ENCODE measurements at regions not wholly inside any gene's neighbourhood (a gene's known extent, or its start where the extent isn't known, plus 50 kb on each side); places are given as distances from the start of the nearest gene placed in this dataset.
"Not testable (repeated sequence)": the region's sequence is repeated elsewhere in the genome, so short reads cannot be mapped to it uniquely, and the experiment has no call there.

DNA sequence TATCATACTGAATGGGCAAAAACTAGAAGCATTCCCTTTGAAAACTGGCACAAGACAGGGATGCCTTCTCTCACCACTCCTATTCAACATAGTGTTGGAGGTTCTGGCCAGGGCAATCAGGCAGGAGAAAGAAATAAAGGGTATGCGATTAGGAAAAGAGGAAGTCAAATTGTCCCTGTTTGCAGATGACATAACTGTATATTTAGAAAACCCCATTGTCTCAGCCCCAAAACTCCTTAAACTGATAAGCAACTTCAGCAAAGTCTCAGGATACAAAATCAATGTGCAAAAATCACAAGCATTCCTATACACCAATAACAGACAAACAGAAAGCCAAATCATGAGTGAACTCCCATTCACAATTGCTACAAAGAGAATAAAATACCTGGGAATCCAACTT is 52.5 kb upstream of the CCDC71L start:
- DNase-seq: not testable (repeated sequence)

DNA sequence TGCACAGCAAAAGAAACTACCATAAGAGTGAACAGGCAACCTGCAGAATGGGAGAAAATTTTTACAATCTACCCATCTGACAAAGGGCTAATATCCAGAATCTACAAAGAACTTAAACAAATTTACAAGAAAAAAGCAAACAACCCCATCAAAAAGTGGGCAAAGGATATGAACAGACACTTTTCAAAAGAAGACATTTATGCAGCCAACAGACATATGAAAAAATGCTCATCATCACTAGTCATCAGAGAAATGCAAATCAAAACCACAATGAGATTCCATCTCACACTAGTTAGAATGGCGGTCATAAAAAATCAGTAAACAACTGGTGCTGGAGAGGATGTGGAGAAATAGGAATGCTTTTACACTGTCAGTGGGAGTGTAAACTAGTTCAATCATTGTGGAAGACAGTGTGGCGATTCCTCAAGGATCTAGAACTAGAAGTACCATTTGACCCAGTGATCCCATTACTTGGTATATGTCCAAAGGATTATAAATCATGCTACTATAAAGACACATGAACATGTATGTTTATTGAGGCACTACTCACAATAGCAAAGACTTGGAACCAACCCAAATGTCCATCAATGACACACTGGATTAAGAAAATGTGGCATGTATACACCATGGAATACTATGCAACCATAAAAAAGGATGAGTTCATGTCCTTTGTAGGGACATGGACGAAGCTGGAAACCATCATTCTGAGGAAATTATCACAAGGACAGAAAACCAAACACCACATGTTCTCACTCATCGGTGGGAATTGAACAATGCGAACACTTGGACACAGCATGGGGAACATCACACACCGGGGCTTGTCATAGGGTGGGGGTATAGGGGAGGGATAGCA is 53.9 kb upstream of the CCDC71L start:
- DNase-seq: not testable (repeated sequence)

DNA sequence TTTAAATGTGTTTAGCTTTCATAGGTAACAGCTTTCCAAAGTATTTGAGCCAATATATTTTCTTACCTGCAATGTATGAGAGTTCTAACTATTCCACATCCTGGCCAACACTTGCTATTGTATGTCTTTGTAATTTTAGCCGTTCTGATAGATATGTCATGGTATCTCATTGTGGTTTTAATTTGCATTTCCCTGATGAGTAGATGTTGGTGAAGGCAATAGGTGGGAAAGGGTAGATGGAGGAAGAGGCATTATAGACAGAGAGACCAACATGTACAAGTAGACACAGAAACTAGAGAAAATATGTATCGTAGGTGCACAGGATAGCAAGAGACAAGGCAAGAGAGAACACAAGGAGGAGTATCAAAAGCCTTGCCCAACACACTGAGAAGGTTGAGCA is 54.8 kb upstream of the CCDC71L start:
- DNase-seq: no peak

DNA sequence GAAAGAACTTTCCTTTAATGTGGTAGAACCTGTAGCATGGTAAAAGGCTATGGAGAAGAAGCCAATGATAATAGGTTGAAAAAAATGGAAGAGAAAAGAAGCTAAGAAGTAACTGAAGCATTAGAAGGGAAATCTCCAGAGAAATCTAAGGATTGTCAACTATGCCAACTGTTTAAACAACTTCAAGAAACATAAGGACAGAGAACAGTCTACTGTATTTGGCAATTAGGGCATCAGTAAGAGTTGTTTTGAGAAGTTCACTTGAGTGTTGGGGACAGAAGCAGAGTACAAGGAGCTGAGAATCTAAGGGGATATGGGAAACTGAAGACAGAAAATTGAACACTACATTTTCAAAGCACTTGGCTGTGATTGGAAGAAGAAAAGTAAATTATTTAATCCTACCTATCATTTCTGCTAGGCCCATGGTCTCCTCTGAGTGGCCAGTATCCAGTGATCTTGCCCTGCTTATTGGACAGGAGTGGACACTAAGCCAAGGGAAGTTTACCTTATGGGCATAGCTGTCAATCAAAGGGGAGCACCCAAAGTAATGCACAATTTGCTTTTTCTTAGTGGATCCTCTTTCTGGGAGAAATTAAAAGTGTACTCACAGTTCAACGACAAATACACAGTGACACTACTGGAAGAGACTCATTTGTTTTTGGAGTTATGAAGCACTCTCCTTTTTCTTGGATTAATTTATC is 56.4 kb upstream of the CCDC71L start:
- DNase-seq: no peak

DNA sequence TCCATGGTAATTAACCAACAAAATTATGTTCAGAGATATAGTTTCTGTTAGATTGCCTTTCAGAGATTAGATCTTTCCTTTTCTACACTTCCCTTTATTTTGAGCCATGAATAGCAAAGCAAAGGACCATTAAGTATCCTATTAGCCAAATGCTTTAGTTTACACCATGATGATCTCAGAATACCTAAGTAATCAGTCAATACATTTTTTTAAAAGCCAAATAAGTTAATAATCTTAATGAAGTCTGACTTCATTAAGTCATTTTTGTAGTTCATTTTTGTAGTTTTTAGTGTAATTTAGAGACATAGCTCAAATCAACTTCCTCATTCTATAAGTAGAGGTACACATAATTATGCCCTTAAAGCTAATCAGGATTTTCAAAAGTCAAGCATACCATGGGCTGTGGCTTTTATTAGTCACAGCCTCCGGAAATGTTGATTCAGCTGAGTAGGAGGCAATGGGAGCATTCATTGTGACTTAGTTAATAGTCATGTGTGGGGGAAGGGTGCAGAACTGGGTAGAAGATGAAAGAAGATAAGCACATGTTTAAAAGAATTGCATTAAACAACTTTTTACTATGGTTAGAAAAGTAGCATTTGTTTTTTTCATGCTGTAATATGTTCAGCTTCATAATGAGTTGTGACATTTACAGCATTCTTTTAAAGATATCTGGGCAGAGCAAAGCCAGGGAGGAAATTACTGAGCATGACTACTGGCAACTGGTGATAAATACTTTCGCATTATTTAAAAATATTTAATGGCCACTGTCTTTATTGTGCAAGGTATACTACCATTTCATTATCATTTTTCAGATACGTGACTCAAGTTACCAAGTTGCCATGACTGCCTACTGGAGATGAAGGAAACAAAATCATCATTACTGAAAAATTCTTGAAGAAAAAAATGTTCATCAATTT is 57.3 kb upstream of the CCDC71L start:
- DNase-seq: no peak

DNA sequence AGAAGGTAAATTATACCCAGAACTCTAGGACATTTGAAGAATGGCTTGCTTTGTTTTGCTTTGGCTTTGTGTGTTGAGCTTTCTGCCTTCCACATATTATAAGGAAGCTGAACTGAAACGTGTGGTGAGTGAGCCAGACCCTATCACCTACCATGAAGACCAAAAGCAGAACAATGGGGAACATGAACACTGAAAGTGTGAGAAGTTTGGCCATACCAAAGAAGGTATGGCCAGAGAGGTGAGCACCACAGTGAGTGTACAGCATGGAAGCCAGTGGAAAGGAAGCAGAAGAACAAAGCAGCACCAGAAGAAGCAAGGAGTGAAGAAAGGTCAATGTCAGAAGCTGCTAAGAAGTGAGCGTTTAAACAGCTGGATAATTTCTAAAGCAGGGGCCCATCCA is 59.7 kb upstream of the CCDC71L start:
- DNase-seq: no peak

DNA sequence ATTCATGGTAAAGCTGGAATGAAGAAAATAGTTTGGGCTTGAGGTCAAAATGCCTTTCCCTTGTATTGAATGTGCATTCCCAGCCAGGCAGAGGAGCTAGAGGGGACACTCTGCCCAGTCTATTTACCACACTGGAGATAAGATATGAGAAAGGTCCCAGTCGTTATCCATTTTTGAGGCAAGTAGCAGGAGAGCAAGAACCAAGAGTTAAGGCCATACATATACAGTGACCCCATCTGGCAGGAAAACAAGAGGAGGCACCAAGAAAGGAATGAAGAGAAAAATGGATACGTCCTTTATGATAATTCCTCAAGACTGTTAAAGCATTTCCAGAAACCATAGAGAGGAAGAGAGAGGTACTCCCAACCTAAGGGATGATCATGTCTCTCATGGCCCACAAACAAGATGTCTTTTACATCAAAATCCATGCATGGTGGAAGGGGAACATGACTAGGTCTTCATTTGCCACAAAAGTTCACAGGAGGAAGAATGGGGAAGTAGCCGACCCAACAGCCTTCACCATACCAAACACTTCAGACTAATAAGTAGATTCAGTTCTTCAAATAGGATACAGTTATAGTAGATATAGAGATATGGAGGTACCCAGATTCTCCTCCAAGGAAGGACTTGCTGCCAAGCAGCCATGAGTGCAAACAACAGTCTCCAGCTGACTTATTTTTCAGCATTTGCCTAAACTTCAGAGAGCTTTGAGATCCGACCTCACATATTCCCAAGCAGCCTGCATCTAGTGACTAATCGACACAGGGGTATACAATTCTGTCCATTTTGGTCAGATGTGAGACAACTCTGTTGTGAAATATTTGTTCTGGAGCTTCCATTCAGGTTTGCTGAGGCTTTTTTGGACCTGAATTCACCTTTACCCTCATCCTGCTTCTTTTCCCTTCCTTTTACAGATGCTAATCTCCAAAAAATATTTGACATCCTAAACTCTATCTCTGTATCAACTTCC is 61.1 kb upstream of the CCDC71L start:
- DNase-seq: no peak

DNA sequence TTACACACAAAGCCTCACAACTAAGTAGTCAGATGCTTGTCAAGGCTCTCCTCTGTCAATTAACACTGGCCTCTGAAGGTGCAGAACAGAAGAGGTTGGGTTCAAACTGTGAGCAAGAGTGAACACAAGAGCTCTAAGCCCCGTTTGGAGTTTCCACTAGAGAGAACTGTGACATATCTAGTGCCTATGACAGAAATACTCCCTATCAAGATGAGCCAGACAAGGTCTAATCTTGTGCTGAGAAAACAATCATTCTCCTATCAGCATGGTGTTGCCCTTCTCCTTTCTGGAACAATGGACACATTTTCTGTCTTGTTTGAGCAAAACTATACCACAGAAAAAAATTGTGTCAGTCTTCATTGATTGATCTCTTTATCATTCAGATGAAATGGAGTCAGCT is 62.4 kb upstream of the CCDC71L start:
- no peak for DNase-seq

DNA sequence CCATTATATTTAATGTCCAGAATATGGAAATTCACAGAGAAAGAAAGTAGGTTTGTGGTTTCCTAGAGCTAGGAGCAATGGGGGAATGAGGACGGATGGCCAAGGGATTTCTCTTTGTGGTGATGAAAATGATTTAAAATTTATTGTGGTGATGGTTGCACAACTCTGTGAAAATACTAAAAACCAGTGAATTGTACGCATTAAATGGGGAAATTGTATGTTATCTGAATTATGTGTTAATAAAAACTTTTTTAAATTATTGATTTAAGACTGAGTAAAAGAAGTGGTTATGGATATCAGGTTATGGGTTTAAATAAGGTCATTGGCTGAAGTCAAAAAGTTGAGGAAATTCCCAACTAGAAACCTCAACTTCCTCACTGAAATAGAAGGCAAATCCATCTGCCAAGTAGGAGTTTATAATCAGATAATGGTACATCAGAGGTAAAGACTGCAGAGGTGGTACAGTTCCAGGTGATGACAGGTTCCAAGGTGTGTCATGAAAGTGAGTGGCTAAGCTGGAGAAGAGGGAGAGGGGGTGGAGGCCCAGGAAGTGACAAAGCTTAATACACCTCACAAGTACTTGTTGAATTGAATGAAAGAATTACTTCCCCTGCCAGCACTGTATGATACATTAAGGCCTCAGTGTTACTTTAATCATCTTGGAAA is 68.9 kb upstream of the CCDC71L start:
- no peak for DNase-seq

DNA sequence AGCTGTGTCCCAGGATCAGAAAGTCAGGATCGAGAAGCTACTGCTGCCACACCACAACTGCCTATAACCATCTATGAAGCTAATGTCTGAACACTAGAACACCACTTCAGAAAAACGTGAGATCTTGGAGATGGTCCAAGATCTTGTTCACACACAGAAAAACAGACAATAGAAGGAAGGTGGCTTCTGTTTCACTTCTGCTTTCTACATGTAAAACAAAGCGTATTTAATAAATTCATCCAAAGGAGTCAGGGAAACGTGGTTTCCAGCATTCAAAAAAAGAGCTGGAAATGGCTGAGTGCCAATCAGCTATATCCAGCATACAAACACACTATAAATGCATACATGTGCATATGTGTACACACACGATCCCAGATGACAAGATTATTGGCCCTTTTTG is 70.2 kb upstream of the CCDC71L start:
- peak; percentile 38 for DNase-seq

DNA sequence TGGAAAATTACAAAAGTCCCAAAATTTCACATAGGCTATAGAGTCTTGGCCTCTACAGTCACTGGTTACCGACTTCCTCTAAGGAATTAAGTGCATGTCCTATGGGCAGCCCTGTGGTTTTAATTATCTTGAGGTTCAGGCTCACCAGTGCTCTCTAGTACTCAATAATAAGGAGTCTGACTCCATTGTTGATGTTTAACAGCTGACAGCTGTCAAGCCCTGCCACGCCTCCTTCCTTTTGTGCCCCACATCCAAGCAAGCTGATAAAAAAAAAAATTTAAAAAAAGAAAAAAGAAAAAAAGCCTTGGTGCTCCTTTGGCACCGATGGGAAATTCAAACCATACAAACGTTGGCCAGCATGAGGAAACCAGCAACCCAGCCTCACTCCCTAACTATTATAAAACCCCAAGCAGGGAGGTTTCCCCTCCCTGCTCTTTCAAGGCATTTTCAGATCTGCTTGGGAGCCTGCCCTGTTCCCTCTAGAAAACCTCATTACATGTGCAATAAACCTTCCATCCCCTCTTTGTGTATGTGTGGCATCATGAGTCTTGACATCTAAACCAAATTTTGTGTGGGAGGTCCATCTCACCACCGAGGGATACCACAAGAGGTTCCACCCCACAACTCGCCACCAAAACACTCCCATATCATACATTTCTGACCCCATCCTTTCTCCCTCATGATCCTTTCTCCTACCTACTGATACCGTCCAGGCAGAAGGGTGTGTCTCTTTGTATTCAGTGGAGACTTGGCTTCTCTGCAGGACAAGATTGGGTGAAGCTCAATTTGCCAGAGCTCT is 70.9 kb upstream of the CCDC71L start:
- peak; percentile 27 for DNase-seq

DNA sequence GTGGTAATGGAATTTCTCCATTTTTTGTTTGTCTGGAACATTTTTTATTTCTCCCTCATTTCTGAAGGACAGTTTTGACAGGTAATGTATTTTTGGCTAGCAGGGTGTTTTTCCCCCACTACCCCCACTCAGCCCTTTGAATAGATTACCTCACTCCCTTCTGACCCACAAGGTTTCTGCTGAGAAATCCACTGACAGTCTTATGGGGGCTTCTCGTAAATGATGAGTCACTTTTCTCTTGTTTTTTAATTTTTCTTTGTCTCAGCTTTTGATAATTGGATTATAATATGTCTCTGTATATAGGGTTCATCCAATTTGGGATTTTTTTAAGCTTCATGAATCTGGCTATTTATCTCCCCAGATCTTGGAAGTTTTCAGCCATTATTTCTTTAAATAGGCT is 74.7 kb upstream of the CCDC71L start:
- no peak for DNase-seq

DNA sequence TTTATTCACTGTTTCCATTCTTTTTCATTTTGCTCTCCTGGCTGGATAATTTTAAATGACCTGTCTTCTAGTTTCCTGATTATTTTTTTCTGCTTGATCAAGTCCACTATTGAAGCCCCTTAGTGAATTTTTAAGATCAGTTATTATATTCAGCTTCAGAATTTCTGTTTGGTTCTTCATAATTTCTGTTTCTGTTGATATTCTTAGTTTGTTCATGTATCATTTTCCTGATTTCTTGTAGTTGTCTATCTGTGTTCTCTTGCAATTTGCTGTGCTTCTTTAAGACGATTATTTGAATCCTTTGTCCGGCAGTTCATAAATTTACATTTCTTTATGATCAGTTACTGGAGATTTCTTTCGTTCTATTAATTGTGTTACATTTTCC is 75.2 kb upstream of the CCDC71L start:
- DNase-seq: no peak

DNA sequence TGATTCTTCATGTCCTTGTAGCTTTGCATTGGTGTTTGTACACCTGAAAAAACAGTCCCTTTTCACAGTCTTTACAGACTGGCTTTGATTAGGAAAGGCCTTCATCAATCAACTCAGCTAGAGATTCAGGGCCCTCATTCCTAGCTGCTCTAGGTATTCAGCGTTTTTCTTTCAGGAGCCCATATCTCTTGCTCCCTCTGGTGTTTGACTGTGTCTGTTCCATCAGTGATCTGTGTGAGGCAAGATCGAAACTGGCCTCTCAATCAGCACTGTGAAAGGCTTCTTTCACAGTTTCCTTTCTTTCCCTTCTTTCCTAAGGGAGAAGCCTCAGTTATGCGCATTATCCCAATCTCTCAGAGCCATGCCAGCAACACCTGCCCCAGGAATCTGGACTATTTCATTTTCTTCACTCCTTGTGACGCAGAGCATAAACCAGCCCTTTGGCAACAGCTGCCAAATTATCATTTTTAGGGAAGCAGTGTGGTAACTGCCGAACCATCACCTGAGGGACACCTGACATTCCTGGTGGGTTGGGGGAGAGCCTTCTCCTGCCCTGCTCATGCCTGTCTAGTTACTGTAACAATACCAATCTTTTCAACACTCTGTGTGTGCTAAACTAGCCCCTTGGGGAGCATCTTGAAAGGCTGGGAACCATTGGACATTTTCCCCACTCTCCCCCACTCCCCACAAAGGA is 75.7 kb upstream of the CCDC71L start:
- DNase-seq: peak; percentile 13

DNA sequence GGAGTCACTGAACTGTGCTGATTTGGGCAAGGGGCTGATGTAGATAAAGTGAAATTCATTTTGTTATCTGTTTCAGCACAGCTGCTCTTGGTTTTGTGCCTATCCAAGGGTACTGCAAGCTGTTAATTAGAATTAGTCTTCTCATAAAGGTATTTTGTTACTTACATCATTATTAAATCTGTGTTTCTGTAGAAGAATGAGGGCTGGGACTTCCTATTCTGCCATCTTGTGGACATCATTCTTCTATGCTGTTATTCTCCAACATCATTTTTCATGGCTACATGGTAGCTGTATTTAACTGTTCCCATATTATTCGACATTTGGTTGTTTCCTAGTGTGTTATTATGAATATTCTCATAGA is 76.2 kb upstream of the CCDC71L start:
- no peak for DNase-seq

DNA sequence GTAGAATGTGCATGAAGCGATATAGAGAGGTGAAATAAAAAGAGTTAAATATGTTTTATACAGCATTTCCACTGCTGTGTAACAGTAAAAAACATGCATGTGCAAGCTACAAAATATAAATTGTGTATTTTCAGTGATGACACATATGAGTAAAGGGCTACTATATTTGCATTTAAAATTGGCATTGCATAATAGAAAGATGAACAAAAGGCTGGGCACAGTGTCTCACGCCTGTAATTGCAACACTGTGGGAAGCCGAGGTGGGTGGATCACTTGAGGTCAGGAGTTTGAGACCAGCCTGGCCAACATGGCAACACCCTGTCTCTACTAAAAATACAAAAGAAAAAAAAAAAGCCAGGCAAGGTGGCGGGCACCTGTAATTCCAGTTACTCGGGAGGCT is 79.8 kb upstream of the CCDC71L start:
- DNase-seq: no peak

DNA sequence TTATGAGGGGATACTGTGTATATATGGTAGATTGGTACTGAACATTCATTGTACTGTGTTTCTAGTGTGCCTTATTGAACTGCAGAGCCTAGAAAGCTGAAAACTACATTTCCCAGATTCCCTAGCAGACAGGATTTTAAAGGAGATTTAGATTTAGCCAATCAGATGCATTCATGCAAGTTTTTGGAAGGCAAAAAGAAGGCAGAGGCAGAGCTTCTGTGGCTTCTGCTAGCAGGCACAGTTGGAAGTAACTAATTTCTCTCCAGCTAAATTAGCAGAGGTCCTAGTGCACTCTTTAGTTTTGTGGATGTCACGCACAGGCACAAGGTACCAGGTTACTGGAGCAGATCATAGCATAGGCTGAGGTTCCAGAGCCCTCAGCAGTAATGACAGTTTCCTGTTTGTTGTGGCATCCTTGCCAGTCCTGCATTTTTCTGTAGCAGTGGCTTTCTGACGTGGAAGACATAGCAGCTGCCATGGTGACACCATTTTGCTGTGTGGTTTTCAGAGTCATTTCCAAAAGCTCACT is 83.7 kb upstream of the CCDC71L start:
- DNase-seq: no peak

DNA sequence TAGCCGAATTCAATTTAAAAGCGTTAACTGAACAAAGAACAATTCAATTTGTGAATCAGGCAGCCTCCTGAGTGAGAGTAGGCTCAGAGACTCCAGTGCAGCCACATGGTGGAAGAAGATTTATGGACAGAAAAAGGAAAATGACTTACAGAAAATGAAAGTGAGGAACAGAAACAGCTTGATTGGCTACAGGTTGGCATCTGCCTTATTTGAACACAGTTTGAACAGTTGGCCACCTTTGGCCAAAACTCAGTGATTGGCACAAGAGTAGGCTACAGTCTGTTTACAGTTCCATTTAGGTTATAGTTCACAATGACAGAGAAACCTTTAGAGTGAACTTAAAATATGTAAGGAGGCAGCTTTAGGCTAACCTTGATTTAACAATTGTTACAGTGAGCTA is 86.3 kb upstream of the CCDC71L start:
- DNase-seq: not testable (repeated sequence)

DNA sequence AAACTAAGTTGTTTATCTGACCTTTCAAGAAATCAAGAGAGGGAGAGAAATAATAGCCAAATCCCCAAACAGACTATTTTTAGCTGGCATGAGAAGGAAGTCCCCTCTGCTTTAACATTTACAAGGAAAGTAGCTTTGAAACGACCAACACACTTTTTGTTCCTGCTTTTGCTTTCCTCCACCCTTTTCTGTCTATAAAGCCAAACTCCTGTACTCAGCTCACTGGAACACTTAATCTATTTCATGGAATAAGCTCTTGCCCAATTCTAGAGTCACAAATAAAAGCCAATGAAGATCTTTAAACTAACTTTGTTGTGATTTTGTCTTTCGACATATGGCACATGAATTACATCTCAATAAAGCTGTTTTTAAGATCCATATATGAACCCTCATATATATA is 86.8 kb upstream of the CCDC71L start:
- DNase-seq: no peak

DNA sequence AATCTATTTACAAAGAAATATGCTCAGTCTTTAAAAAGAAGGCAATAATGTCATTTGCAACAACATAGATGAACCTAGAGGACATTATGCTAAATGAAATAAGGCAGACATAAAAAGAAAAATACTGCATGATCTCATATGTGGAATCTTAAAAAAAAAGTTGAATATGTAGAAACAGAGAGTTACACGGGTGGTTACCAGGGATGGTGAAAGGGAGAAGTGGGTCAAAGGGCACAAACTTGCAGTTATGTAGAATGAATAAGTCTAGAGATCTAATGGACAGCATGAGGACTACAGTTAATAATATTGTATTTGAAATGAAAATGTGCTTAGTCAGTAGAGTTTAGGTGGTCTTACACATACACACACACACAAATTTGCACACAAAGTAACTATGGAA is 88.2 kb upstream of the CCDC71L start:
- DNase-seq: no peak

Measured in NCI-H1105 (cell line).